Stimulated activated CD4-positive, alpha-beta T cell treated with anti-CD3 and anti-CD28 coated beads, Interleukin-2, amount 100 ng/mL, for 4 hours (primary cell): ENCODE measurements at regions not wholly inside any gene's neighbourhood (a gene's known extent, or its start where the extent isn't known, plus 50 kb on each side); places are given as distances from the start of the nearest gene placed in this dataset.

Experiments used
- DNase-seq: peaks from one replicate; pipeline ENCODE4 v3.0.0-alpha.2; 2020; ENCODE audit warnings: low read depth

DNA sequence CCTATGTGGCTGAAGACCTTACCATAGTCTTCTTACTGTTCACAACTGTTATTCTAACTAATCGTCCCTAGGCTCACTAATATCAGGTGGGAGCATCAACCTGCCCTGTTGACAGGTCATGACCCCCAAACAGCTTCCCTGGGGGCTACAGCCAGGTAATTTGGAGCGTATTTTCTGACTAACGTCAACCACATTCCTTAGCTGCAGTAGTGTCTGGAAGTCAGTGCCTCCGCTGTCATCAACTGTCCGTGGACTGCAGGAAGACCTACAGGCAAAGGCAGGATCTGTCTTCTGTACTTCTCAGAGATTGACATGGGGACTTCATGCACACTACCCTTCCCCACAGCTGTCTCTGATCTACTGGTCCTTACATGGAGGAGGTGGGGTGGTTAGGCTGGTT, 456.9 kb downstream of the BCL11A start:
- no peak for DNase-seq

DNA sequence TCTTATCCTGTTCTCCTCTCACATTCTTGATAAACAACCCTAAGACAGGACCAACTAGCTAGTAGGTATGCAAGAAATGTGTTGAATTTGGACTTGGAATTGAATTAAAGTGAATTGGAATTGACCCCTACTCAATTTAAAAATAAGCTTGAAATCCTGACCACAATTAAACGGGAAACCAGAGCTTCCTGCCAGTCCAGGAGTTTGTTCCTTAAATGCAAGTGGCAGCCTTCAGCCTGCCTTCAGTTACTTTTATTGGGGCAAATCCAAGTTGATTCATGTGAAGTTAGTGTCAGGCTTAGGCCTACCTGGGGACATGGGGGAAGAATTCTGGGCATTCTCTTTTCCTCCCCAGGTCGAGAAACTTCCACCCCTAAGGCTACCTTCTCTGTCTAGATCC, 457.6 kb downstream of the BCL11A start:
- no peak for DNase-seq

DNA sequence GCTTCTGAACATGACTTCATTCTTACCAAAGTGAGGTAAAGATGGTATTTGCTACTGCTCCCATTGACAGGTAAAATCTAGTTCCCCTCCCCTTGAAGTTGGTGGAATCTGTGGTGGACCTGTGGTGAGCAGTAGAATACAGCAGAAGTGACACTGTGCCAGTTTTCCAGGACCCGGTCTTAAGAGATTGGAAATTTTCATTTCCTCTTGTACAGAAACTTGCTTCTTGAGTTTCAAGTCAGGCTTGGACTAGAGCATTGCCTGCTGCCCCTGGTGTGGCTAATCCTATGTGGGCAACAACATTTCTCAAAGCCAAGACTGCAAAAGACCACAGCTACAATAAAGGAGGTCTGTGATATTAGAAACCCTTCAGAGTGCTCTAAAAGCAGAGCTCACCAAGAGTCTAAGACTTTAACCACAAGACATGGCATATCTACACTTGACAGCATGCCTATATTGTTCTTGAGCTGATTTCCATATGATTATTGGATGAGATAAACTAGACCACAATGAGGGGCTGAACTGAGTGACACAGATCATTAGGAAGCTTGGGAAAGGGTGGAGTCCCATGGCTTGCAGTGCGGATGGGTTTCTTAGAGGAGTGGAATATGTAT, 458.1 kb downstream of the BCL11A start:
- no peak for DNase-seq

DNA sequence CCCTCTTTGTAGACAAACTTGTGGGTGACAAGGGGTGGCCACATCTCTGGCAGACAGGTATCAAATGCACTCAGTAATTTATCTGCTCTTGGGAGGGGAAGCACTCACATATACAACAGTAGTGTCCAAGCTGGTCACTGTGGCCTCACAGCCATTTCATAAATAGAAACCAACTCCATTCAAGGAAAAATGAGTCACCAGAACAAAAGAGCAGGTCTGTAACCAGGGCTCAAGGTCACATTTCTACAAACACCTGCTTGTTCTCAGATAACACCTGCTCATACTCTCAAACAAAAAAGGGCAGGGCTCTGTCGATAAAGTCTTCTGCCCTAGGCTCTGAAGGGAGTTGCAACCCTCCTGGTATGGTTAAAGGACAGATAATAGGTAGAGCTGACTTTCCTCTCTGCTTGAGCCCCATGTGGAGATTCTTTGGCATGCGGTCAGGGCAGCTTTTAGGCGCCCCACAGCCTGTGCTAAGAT, 459.0 kb downstream of the BCL11A start:
- DNase-seq, result no peak

DNA sequence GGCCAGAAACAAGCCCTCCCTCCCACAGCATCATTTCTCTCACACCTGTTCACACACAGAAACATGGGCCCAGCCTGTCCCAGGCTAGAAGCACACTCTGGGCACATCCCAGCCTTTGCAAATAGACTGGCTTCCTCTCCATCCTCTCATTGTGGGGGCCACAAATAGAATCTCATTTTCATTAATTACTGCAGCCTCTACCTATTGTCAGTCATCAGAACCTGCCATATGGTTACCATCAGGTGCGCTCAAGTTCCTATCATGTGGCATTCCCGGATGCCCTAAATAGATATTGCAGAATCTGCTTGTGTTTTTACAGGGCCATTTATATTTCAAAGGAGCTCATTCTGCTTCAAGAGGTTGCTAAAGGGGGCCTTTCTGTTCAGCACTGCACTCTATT, 460.7 kb downstream of the BCL11A start:
- no peak for DNase-seq

DNA sequence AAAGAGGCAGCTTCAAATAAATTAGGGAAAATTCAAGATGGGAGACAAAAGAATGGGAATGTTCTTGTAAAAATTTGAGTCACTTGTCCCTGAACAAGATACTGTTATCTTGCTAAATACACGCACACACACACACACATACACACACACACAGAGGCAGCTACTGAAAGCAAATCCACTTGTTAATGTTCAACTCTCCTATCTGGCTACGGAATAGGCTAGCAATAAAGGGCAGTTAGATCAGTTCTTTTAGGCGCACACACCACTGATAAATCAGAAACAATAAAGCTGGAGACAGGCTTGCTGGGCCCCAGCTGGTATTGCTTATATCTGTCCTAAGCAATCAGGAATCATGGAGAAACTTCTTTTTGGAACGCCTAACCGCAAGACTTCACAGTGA, 461.6 kb downstream of the BCL11A start:
- DNase-seq, result no peak

DNA sequence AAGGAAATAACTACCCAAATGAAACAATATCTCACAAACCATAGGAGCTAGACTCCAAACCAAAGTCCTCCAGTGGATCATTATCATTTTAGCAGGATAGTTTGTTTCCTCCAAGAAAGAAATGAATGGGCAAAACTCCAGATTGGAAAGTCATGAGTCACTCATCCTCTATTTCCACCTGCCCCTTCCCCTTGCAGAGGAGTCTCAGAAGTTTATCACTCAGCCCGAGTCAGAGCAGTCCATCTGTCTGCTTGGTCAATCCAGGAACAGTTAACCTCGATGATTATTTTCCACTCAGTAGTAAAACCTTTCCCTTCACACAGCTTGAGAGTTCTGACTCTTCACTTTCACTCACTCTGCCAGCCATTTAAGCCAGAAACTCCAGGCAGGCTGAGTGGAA, 462.2 kb downstream of the BCL11A start:
- no peak for DNase-seq

DNA sequence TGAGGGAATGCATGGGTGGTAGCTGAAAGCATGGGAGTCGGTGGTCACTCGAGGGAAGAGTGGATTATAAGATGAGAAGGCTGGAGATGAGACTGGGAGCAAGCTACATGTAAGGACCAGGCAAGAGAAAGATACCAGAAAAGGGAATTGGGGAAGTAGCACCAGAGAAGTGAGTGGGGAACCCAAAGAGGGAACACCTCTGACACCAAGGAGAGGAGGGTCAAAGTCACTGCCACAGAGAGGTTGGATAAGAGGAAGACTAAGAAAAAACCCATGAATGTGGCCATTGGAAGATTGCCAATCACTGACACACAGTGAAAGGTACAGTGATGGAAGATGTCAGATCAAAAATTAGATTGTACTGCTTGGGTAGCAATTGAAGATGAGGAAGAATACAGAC, 473.9 kb downstream of the BCL11A start:
- no peak for DNase-seq

DNA sequence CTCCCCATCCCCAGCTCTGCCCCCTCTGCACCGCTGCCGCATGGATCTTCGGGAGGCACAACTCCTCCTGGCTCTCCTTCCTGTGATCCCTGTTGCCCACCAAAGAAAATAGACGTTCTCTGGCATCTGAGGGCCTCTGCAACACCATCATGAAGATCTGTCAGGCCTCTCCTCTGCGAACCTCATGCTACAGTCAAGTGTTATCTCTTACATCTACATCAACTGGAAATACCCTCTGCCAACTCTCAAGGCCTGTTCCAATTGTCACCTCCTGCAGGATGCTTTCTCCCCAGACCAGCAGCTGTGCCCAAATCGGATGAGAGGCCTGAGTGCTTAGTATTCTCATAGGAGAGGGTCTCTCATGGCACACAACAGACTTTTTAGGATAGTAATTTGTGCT, 478.4 kb downstream of the BCL11A start:
- no peak for DNase-seq

DNA sequence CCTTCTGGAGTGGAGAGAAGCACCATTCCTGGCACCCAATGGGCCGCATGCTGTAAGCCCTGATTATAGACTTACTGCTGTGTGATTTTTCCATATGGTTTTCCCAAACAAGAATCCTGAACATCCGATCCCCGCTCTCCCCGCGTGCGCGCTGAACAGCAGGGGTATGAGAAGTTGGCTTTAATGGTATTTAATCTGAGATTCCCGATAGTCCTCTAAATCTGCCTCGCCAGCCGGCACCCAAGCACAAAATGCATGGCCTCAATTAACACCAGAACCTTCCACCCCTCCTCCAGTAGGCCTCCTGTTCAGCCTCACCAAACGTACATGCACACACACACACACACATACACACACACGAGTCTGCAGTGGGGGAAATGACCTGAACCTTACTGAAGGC, 480.3 kb downstream of the BCL11A start:
- no peak for DNase-seq

DNA sequence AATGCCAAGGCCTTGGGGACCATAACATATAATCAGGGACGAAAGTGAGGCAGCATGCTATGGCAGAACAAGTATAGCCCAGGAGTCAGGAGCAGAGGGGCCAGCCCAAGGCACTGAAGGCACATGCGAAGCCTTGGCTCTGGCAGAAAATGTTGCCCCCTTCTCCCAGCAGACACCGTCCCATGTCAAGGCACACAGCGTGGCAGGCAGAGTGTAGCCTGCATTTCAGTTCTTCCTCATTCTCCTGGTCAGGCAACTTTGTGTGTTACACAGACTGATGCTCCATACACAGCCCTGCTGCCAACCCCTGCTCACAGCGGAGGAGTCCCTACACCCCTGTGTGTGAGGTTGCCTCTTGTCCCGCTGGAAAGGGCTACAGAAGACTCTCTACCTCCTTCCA, 480.8 kb downstream of the BCL11A start:
- no peak for DNase-seq

DNA sequence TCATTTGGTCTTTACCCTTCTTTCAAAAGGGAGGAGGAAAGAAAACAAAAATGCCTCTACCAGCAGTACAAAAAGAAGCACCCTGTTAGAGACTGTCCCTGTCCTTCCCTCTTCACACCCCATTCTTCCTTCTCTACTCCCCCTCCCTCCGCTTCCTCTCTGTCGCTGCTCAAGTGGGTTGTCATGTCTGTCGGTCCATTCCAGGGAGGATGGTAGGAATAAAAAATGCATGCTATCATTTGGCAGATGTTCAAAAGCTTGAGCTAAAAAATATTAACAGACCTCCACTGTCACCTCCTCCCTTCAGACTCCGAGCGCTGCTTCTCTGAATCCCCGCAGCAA, 482.0 kb downstream of the BCL11A start:
- DNase-seq, result no peak

DNA sequence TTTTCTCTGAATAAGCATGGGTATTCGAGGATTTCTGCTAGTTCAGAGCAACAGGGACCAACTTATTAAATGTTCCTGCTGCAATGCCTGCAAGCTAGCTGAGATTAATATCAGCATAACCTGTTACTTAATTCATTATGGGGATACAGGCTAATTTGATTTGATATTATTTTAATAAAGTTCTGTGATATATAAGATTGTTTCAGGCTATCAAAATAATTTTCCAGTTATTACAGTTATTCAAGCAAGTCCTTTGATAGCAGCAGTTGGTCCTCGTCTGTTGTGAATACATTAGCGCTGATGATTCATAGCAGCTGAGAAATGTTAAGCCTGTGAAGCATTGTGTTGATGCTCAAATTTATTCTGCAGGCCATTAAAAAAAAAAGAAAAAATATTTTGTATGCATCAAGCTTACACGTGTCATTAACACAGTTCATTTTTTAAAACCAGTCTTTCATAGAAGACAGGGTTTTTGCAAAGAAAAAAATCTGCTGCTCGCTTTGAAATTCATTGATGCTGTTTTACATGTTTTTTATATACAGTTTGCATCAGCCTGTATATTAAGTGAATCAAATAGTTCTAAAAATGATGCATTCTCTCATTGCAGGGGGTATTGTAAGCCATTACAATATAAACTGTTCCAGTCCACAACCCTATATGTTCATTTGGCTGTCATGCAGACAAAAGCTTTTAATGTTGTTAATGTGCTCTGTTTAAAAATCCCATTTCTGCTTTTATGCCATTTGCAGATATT, 482.5 kb downstream of the BCL11A start:
- DNase-seq, result no peak

DNA sequence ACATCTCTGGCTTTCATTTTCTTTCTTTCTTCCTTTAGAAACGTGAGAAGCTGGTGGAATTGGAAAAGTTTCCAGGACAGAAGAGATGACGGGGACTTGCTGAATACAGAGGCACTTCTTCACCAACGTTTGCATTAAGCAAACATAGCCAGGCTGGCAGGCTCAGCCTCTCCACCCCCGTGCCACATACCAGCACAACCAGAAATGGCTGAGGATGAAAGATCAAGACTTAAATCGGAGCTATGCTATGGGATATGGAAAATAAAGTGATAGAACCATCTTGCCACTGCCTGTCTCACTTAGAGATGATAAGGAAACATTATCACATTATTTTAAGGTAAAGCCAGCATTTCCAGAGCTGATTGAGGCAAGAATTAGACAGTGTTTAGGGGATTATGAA, 483.3 kb downstream of the BCL11A start:
- no peak for DNase-seq

DNA sequence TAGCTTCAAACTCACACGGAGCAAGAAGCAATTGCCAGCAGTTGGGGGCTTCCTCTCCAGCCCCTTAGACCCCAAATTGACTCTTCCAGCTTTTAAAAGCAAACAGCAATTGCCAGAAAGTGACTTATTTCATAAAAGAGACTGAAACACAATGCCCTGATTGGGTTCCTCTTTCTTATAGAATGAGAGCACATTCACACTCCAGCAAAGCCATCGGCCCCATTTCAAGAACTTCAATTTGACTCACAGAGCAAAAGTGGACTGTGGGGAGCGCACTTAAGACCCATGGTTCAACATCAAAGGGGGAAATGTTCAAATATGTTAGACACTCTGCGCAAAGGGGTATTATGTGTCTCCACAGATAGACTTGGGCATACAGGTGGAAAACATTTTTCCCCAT, 484.7 kb downstream of the BCL11A start:
- DNase-seq, result no peak

DNA sequence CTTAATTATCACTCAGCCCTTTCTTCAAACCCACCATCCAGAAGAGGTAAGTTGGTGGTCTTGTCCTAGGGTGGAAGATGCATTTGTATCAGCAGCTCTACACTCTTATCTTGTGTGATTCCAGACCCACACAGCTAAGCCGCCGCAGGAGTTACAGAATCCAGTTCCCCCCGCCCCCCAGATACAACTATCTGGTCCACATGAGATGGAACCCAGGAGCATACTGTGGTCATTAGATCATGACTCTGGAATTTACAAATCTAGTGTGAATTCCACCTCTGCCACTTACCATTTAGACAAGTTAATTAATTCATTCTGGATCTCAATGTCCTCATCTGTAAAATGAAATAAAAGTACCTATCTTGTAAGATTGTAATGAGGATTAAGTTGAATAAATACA, 486.4 kb downstream of the BCL11A start:
- no peak for DNase-seq

DNA sequence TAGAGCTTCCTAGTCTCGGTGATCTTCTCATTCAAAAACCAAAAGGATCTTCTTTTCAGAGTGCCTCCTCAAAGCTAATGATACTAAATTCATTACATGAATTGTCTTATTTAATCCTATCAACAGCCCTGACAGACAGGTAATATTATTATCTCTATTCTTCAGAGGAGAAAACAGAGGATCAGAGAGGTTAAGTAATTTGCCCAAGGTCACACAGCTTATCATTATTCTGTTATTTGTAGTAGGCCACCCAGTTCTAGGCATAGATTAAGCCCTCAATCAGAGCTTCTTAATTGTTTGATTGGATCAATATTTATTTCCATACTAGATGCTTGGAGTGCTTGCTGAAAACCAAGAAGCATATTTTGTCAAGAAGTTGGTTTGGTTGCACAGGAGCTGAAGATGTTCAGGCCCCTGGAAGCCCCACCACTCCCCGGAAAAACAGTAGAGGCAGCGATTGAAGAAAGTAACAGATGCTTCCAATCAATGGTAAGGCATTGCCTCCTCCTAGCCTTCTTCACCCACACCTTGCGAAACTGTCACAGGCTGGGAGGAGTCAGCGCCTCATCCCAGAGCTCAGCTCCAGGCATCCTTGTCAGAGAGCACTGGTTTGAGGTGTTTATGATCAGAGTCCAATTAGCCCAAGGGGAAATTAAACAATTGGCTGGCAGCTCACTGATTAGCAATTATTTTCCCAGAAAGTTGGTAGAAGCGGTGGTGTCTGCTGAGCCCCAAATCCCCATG, 487.2 kb downstream of the BCL11A start:
- no peak for DNase-seq

DNA sequence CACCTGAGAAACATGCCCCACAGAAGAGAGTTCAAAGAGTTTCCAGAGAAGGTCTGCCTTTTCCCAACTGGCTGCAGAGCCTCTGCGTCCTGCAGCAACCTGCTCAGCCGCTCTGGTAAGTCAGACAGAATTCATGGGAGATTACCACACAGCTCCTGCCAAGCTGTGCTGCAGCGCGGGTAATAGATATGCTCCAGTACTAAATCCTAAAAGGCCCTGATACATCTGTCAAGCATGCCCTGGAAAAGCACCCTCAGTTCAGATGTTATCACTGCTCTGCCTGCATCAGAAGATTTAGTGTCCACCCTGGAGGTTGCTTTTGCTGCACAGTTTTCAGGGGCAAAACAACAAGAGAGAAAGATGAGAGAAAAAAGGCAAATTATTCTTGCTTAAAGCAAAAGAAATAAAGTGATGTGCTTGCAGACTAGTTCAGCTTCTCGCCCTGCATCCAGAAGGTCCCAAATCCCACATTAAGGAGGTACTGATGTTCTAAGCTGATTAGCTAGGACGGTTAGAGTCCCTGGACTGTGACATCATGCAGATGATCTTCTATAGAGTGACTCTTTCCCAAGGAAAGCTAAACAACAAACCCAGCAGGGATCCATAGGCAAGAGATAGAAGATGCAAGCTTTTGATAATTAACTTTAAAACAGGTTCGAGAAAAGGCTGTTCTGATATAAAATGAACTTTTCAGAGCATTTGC, 488.6 kb downstream of the BCL11A start:
- DNase-seq, result no peak

DNA sequence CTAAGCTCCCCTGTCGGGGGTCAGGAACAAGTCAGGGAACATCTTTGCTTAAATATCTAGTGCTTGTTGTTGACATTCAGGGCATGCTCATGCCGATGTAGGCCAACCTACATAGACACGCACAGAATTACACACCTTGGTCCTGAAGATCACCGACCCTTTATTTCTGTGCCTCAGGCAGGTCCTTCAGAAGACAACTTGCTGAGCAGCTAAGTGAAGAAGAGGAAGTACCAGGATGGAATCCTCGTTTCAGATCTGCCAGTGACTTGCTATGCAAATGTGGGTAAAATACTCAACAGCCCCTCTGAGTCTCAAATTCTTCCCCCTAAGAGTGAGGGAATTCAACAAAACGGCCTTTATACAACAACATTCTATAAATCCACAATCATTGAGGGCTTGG, 494.7 kb downstream of the BCL11A start:
- no peak for DNase-seq

DNA sequence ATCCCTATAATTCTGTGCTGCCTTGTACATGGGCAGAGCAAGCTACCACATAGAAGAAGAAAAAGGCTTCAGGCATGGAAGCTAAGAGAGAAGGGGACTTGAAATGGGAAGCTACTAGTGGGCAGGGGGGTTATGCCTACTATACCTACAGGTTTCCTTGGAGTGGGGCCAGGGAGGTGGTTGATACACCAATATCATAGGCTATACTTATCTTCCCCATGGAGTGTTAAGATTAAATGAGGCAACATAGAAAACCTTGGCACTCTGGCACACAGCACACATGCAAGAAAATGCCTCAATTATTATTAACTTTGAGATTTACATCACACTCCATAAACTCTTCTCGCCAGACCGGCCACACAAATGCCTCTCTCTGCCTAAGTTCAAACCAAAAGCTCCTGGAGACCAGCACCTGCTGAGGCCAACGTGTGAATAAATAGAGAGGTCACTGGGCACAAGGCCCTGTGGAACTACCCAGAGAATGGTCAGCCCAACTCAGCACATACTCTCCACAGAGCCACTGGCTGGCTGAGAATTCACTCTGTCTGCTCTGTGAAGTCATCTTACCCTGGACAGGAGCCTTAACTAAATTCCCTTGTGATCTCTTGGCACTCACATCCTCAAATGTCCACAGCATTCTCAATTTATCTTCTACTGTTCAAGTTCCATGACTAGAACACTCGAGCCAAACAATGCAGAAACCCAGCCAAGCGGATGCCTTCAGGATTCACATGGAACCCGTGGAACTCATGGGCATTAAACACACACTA, 498.7 kb downstream of the BCL11A start:
- DNase-seq, result no peak

DNA sequence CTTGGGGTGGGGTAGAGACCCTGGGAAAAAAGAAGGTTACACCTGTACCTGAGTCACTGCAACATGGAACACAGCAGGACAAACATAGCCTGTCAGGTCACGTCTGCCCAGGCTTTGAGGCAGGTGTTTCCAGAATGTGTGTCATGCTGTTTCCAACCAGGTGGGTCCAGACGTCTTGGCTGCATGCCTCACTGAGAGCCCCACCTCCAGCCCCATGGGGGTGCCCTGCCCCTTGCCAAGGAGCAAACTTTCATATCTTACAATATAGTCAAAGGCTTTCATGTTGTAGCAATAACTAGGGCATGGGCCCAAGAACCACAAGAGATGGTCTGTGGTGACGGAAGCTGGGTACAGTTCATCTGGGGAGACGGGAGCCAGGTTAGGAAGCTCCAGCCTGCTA, 499.7 kb downstream of the BCL11A start:
- DNase-seq, result no peak

DNA sequence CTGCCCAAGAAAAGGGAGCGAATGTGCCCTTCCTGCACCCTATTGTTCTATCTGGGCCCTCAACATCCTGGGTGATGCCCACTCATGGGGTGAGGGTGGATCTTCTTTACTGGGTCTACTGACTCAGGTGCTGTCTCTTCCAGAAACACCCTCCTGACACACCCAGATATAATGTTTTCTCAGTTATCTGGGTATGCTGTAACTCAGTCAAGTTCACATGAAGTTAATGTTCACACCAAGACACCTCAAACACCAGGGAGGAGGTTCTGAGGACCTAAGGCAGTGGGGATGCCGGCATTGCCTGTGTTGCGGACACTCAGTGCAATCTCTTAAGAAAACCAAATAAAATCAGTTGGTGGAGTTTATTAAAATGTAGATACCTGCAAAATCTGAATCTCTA, 500.9 kb downstream of the BCL11A start:
- no peak for DNase-seq
